ENCODE measurements at regions not wholly inside any gene's neighbourhood (a gene's known extent, or its start where the extent isn't known, plus 50 kb on each side); places are given as distances from the start of the nearest gene placed in this dataset.

DNA sequence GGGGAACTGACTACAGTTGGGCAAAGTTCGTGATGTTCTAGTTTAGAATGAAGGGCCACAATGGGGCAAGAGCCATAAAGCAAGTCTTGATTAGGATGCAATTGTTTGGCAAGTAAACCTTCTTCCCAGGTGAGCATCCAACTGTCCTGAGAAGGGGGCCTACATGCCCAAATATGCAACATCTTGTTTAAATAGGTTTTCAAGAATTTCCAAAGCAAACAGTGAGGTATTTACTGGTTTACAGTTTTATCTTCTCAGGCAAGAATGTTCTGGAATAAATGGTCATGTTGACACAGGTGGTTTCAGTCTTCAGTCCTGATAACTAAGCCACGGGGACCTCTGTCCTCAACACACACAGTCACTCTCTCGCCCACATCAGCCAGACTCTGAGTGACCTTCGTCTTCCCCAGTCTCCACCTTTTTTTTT, 90.3 kb upstream of the FAM174B start:
- H3K27me3 ChIP-seq (ENCODE audit: control insufficient read depth, insufficient read depth, low read length) = no peaks in the 10 kb centered on the region
- TF ChIP-seq, protein P1, sequence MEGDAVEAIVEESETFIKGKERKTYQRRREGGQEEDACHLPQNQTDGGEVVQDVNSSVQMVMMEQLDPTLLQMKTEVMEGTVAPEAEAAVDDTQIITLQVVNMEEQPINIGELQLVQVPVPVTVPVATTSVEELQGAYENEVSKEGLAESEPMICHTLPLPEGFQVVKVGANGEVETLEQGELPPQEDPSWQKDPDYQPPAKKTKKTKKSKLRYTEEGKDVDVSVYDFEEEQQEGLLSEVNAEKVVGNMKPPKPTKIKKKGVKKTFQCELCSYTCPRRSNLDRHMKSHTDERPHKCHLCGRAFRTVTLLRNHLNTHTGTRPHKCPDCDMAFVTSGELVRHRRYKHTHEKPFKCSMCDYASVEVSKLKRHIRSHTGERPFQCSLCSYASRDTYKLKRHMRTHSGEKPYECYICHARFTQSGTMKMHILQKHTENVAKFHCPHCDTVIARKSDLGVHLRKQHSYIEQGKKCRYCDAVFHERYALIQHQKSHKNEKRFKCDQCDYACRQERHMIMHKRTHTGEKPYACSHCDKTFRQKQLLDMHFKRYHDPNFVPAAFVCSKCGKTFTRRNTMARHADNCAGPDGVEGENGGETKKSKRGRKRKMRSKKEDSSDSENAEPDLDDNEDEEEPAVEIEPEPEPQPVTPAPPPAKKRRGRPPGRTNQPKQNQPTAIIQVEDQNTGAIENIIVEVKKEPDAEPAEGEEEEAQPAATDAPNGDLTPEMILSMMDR (IDR thresholded peaks at IDR 0.05; ENCODE audit: insufficient read depth, low read length, severe bottlenecking) = no peak
- H3K4me3 ChIP-seq (ENCODE audit: low read depth, low read length) = no peak overlapping the region
- no peaks in the 10 kb centered on the region for H3K36me3 ChIP-seq (ENCODE audit: control insufficient read depth, insufficient read depth, low read length)
- DNase-seq (ENCODE audit: low read depth) = no peak
- FAIRE-seq = no peak

DNA sequence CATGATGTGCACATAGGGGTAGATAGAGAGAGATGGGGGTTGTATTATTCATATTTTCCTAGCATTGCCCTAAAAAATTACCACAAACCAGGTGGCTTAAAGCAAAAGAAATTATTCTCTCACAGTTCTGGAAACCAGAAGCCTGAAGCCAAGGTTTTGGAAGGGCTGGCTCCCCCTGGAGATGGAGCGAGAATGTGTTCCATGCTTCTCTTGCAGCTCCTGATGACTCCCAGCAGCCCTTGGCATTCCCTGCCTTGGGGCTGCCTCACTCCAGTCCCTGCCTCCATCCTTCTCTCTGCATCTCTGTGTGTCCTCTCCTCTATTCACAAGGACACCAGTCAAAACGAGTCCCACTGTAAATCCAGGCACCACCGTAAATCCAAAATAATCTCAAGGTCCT, 91.5 kb upstream of the FAM174B start:
- FAIRE-seq = no peak
- TF ChIP-seq, protein P1 (IDR thresholded peaks at IDR 0.05; ENCODE audit: insufficient read depth, low read length, severe bottlenecking) = no peak
- Histone ChIP-seq H3K36me3 (ENCODE audit: control insufficient read depth, insufficient read depth, low read length) (no peaks in the 10 kb centered on the region), H3K4me3 (ENCODE audit: low read depth, low read length) (no peak overlapping the region), H3K27me3 (ENCODE audit: control insufficient read depth, insufficient read depth, low read length) (no peaks in the 10 kb centered on the region)
- no peak for DNase-seq (ENCODE audit: low read depth)

DNA sequence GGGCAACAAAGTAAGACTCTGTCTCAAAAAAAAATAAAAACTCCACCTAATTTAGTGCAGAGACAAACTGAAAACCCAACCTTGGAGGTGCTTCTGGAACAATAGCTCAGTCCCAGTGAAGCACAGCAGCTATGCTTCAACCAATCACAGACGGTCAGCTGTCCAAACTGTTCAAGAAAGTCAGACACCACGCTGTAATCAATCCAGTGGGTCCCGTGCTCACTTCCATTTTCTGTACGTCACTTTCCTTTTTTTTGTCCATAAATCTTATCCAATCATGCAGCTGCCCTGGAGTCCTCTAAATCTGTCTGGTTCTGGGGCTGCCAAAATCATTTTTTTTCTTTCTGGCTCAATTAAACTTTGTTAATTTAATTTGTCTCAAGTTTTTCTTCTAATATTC, 93.6 kb upstream of the FAM174B start:
- no peak for DNase-seq (ENCODE audit: low read depth)
- Histone ChIP-seq H3K27me3 (ENCODE audit: control insufficient read depth, insufficient read depth, low read length) (no peaks in the 10 kb centered on the region), H3K36me3 (ENCODE audit: control insufficient read depth, insufficient read depth, low read length) (no peaks in the 10 kb centered on the region), H3K4me3 (ENCODE audit: low read depth, low read length) (no peak overlapping the region)
- no peak for FAIRE-seq
- TF ChIP-seq, protein P1 (IDR thresholded peaks at IDR 0.05; ENCODE audit: insufficient read depth, low read length, severe bottlenecking) = no peak

DNA sequence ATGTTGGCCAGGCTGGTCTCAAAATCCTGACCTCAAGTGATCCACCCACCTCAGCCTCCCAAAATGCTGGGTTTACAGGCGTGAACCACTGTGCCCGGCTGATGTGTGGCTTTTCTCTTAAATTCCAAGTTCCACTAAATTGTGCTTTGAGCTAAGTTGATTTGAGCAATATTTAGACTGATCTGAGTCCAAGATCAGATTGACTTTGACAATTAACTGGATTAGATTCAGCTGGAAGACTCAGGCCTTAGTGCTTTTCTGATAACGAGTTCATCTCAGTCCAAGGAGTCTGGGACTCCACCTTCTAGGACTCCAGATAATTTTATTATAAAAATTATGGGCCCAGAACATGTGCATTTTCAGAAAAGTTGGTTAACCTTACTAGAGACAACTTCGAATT, 94.4 kb upstream of the FAM174B start:
- DNase-seq (ENCODE audit: low read depth) = no peak
- no peak for FAIRE-seq
- TF ChIP-seq, protein P1 (IDR thresholded peaks at IDR 0.05; ENCODE audit: insufficient read depth, low read length, severe bottlenecking) = no peak
- Histone ChIP-seq H3K4me3 (ENCODE audit: low read depth, low read length) (no peak overlapping the region), H3K27me3 (ENCODE audit: control insufficient read depth, insufficient read depth, low read length) (no peaks in the 10 kb centered on the region), H3K36me3 (ENCODE audit: control insufficient read depth, insufficient read depth, low read length) (no peaks in the 10 kb centered on the region)

DNA sequence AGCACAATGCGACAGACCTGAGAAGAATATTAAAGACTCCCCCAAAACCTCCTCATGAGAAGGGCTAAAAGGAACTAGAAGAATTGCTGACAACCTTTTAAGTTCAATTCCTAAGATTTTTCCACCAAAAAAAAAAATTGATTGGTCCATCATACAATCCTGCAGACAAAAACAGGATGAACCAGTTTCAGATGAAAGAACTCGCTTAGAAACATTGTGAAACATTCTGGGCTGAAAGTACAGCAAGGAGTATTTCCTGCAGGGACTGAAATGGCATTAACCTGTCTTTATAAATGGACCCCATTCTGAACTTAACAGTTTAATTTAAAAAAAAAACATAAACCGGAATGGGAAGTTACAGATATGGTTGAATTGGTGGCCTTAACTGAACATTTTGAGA, 96.0 kb upstream of the FAM174B start:
- FAIRE-seq (no peak), DNase-seq (ENCODE audit: low read depth) (peak; percentile 71)
- Histone ChIP-seq H3K4me3 (ENCODE audit: low read depth, low read length) (no peak overlapping the region), H3K27me3 (ENCODE audit: control insufficient read depth, insufficient read depth, low read length) (no peaks in the 10 kb centered on the region), H3K36me3 (ENCODE audit: control insufficient read depth, insufficient read depth, low read length) (no peaks in the 10 kb centered on the region)
- TF ChIP-seq, protein P1 (IDR thresholded peaks at IDR 0.05; ENCODE audit: insufficient read depth, low read length, severe bottlenecking) = no peak

DNA sequence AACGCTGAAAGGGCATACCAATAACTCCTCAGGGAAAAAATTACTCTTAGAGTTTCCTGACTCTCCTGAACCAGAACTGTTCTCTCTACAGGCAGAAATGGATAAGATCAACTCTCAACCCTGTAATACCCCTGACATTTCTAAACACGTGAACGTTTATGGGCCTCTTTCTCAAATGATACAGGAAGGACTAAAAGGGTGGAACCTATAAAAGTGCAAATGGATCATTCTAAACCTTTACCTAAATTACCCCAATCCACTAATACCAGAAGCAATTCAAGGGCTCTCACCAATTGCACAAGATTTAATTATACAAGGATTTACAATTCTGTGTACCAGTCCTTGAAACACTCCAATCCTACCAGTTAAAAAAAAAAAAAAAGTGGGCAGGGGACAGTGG, 98.0 kb upstream of the FAM174B start:
- no peaks in the 10 kb centered on the region for H3K27me3 ChIP-seq (ENCODE audit: control insufficient read depth, insufficient read depth, low read length)
- H3K36me3 ChIP-seq (ENCODE audit: control insufficient read depth, insufficient read depth, low read length) = no peaks in the 10 kb centered on the region
- TF ChIP-seq, protein P1 (IDR thresholded peaks at IDR 0.05; ENCODE audit: insufficient read depth, low read length, severe bottlenecking) = no peak
- FAIRE-seq (no peak), DNase-seq (ENCODE audit: low read depth) (no peak)
- H3K4me3 ChIP-seq (ENCODE audit: low read depth, low read length) = no peak overlapping the region
